SKM-1 (cell line): ENCODE measurements at regions not wholly inside any gene's neighbourhood (a gene's known extent, or its start where the extent isn't known, plus 50 kb on each side); places are given as distances from the start of the nearest gene placed in this dataset.
"Not testable (repeated sequence)": the region's sequence is repeated elsewhere in the genome, so short reads cannot be mapped to it uniquely, and the experiment has no call there.

Experiments
- DNase-seq: peaks from one replicate; lab custom pipeline; 2025; ENCODE audit not compliant: unreplicated experiment; lab: John Stamatoyannopoulos, UW

- DNase-seq: no peak
Measured at GRCh38 chrX:10676235-10676957, 56.0 kb upstream of the MID1 start.

DNA sequence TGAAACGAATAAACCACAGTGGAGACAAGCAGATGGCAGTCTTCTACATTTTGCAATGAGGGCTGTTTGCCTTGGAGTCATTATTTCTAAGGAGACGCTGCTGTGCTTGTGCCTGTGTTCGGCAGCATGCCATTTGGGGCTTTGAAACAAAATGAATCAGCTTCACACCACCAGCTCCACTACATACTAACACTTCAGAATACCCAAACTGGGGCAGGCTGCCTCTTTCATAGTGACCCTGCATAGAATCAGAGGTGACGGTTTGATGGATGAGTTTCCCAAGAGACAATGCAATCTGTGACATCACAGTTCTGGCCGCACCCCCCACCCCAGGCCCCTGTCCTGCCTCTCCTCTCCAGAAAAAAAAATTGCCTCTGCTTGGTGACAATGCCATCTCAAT, 57.1 kb upstream of the MID1 start:
- DNase-seq: no peak

- DNase-seq: no peak
Measured at GRCh38 chrX:10679387-10679786, 59.0 kb upstream of the MID1 start.

DNA sequence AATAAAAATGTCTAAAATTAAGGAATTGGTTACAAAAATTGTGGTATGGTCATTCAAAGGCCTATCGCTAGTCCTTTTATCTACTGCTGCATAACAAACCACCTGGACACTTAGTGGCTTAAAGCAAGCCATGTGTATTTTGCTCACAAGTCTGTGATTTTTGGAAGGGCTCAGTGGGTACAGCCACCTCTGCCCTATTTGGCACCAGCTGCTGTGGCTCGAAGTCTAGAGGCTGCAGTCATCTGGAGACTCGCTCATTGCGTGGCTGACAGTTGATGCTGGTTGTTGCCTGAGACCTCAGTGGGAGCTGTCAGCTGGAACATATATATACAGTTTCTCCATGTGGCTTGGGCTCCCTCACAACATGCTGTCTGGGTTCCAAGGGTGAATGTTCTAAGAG, 60.8 kb upstream of the MID1 start:
- DNase-seq: no peak

- DNase-seq: not testable (repeated sequence)
Measured at GRCh38 chrX:10683631-10684030, 63.2 kb upstream of the MID1 start.

DNA sequence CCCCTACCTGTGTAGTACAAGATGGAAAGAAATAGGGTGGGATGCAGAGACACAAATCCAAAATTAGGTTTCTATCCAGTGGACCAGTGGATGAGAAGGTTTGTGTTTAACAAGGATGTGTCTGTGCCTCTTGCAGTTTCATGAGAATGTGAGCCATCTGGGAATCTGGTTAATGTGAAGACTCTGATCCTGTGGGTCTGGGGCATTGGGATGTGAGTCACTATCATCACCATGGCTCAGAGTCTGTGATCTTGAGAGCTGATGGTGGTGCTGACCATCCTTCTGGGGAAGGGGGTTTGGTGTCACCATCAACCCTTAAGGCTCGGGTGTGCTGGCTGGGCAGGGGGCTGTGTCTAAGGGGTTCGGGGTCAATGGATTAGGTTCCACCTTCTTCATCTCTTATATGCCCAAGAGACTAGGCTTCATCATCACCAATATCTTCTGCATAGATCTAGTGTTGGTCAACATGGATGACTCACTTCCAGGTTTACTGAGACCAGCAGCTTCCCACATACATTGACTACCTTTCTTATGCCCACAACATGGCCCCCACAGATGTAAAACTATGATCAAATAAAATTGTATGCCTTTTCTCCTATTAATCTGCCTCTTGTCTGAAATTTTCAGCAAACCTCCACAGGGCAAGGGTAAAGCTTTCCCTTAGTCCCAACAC, 65.7 kb upstream of the MID1 start:
- DNase-seq: no peak

DNA sequence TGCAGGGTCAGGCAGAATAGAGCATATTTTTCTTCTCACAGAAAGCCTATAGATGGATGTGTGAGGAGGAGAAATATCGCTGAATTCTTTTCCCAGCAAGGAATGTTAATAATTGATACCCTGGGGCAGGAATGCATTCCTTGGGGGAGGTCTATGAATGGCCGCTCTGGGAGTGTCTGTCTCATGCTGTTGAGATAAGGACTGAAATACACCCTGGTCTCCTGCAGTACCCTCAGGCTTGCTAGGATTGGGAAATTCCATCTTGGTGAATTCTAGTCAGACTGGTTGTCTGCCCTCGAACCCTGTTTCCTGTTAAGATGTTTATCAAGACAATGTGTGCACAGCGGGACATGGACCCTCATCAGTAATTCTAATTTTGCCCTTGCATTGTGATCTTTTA, 71.4 kb upstream of the MID1 start:
- not testable (repeated sequence) for DNase-seq

DNA sequence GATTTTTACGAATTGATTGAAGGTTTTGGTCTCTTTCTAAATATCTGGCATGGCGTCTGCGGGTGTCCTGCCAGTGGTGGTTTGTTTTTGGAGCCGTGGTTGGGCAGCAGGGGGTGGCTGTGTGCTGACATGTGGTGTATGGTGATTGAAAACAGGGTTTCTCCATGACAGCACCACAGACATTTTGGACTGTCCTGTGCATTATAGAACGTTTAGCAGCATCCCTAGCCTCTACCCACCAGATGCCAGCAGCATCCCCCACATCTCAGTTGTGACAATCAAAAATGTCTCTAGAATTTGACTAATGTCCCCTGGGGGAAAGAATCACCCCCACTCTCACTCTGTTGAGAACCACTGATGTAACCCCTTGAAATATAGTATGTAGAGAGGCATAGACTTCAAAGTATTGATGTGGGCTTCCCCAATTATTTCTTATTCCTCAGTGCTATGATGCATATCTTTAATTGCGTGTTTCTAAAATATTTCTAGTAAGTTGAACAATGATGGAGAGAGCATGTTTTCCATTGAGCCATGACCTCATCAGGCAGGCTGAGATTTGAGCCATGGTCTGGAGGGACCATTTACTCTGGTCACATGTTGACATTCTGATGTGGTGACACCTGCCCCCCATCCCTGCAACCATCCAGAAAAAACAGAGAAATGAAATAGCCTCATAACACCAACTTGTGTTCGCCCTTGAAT, 77.4 kb upstream of the MID1 start:
- no peak for DNase-seq

- no peak for DNase-seq
Measured at GRCh38 chrX:10698318-10698640, 77.9 kb upstream of the MID1 start.

- no peak for DNase-seq
Measured at GRCh38 chrX:10702031-10702430, 81.6 kb upstream of the MID1 start.

- DNase-seq: not testable (repeated sequence)
Measured at GRCh38 chrX:10706342-10706741, 86.0 kb upstream of the MID1 start.

DNA sequence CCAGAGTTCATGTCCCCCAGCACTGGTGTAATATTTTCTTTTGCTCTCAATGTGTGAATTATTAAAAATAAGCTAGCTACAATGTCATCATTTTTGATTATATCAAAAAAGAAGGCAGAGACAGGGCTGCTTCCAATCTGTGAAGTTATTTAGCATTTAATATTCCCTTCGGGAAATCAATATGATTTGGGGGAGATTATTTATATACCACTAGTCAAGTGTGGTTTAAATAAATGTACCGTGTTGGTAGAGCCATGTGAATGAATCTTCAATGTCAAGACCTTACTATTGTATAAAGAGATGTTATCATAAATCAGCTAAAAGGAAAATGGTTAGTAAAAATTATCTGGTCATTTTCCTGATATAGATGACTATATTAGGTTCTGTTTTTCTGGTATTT, 87.4 kb upstream of the MID1 start:
- no peak for DNase-seq

DNA sequence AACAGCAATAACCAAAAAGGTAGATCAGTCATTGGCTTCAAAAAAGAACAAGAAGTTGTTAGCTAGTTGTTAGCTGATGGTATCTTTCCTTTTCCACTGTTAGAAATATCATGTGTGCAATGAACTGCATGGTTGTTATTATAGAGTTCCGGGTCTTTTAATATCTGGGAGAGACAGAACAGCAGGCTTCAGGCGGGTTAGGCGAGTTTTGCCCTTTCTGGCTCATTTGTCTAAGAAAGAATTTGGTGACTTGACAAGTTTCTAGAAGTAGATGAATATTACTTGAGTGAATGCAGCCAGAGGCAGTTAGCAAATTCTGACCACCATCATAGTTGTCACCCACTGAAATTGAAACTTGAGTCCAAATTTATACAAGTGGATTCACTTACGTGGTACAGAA, 88.9 kb upstream of the MID1 start:
- no peak for DNase-seq

GRCh38 chrX:10714531-10714930, 94.1 kb upstream of the MID1 start:
- no peak for DNase-seq

DNA sequence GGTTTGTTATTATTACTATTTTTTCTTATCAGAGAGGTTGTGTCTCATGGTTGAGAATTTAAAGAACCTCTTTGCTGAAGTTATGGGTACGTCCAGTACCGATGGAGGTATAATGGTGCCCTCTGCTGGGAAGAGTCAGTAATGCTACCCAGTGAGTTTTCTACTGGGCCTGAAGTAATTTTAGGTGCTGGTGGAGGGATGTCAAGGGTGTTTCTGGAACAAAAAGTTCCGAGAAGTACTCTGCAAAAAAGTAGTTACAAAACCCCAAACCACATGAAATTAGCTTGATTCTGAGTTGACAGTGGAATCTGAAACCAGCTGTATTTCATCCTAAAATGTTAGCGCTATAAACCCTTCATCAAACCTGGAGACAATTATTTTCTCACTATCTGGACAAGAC, 102.5 kb upstream of the MID1 start:
- peak; percentile 0 for DNase-seq

- no peak for DNase-seq
Measured at GRCh38 chrX:10725071-10725470, 104.7 kb upstream of the MID1 start.

- no peak for DNase-seq
Measured at GRCh38 chrX:10726647-10727046, 106.3 kb upstream of the MID1 start.

DNA sequence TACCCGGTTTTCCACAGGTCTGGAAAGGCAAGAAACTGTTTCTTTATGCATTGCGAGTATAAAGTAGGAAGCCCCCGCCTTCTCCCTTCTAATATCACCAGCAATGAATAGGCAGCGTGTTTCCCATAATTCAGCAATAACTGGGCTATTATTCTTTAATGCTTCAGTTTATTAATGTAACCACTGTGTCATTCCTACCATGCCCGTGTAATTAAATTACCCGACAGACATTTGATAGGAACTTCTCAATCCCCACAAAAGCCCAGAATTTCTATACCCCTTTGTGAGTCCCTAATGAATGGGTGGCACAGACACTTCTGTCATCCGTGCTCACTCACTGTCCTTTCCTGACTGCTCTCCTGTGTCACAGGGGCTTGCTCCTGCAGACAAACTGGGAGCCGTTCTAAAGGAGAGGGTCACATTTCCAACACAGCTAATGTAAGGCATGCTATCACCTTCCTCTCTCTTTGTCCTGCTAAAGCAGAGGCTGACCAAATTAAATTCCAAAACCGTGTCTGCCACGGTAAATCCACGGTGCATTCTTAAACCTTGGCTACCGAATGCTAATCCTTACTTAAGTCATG, 108.5 kb upstream of the MID1 start:
- no peak for DNase-seq

GRCh38 chrX:10739426-10739825, 119.0 kb upstream of the MID1 start:
- no peak for DNase-seq

DNA sequence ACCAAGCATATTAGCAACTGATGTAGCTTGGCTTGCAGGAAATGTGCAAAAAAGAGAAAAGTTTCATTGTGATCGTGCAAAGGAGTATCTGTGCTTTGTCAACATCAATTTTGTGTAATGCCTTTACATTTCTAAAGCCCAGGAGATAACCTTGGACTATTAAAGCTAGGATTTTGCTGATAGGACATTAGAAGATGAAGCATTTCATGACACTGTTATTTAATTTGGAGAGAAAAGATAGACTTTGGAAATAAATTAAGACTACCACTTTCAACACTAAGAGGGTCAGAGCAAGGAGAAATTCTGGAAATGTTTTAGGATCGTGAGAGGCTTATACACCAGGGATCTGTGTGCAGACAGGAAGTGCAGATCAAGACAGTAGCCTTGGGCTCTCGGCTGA, 120.6 kb upstream of the MID1 start:
- no peak for DNase-seq

DNA sequence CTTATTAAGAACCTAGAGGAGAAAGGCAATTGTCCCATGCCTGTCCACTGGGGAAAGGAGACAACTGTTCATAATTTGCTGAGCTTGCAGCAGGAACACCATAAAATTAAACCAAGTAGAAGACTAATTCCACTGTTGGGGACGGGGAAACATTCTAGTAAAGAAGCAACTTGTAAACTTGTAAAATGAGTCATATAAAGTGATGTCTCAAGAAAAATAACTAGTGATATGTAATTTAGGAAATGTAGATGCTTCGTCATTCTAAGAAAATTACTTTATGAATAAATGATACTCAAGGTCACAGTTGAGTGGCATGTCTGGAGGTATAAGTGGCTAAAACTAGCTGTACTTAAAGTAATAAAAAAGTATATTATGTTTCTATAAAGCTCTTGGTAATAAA, 121.2 kb upstream of the MID1 start:
- DNase-seq: no peak

DNA sequence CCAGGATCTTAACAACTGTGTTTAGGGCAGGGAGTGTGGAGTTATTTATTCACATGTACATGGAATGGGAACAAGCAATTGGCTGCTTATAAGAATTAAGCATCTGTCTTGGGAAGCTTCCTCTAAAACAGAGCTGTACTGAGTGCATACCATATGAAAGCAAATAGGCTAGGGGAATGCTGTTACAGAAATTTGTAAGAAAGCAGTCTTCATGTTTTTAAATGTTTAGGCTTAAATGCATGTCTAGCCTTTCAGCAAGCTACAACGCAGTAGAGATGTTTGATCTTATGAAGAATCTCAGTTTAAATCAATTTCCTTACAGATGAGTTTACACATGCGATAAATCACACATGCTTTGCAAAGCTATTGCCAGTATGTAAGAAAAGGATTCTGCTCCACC, 123.1 kb upstream of the MID1 start:
- DNase-seq: no peak
